ENCODE measurements at regions not wholly inside any gene's neighbourhood (a gene's known extent, or its start where the extent isn't known, plus 50 kb on each side); places are given as distances from the start of the nearest gene placed in this dataset.

DNA sequence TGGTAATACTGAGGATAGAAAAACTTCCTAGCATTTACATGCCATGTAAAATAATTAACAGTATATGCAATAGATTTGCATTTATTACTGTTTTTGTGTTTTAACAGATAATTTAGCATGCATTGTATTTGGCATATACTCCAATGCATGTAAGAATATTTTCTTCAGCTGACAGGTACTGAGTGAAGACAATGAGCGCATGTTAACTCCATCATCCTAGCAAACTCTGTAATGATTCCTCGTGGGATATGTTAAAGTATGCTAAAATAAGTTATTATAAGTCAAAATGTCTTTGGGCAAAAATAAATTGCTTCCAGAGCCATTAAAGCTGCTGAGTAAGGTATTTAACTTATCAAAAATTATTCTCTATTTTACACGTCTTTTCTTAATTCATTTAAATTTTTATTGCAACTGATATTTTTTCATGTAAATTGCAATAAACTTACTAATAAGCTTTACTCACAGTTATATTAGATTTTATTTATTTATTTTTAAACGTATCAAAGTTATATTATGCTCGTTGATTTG is 616.4 kb upstream of the NDST4 start:
- no peak for DNase-seq

DNA sequence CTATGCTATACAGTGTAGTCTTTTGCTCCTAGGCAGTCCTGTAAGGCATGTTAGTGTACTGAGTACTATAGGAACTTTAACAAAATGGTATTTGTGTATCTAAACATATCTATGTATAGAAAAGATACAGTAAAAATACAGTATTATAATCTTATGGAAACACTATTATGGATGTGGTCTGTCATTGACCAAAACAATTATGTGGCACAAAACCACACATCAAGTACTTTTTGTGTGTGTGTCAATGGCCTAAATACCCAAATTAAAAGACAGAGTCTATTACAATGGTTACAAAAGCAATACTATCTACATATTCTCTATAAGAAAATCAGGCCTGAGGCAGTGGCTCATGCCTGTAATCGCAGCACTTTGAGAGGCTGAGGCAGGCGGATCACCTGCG is 610.2 kb upstream of the NDST4 start:
- DNase-seq: no peak

DNA sequence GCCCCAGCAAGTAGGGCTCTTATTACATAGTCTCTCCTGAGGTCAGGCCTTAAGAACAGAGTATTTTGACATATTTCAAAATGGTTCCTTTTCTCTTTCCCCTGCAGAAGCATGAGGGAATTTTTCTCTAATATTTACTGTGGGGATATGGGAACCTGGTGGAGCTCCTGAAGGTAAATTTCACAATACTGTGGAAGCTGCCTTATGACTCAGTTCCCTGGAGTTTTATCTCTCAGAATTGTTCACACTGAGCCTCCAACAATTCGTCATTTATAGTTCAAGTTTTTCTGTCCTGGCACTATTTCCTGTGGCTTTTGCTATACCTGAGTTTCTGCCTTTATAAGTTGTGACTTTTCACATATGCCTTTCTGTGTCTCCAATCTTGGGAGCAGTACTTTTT is 607.2 kb upstream of the NDST4 start:
- DNase-seq: no peak

DNA sequence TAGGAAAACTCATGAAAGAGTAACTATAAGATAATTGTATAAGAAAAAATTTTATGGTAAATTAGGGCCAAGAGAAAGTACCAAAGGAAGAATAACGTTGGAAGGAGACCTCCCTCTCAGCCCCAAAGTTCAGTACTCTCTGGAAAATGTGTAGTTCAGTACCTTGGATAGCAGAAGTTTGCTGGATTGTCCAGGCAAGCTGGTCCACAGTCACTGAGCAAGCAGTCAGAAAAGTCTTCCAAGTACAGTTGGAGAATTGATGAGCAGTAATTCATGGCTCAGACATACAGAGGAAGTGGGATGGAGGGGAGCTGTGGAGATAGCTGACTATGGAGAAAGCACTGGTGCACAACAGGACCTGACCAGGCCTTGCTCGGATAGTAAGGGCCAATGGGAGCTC is 598.2 kb upstream of the NDST4 start:
- no peak for DNase-seq

DNA sequence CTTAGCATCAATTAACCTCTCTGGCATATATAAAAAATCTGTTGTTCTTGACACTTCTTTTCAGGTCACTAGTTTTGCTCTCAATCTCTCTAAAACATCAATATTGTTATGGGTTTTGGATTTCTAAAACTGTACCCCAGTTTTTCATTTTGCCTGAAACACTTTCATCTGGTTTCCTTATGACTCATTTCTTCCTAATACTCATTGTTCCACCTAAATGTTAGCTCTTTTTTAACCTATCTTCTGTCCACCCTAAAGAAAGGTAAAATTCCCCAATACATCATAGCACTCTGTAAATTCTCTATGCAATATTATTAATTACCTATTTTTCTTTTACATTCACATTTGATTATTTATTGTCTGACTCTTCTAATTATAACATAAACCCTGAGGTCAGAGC is 575.5 kb upstream of the NDST4 start:
- DNase-seq: no peak

DNA sequence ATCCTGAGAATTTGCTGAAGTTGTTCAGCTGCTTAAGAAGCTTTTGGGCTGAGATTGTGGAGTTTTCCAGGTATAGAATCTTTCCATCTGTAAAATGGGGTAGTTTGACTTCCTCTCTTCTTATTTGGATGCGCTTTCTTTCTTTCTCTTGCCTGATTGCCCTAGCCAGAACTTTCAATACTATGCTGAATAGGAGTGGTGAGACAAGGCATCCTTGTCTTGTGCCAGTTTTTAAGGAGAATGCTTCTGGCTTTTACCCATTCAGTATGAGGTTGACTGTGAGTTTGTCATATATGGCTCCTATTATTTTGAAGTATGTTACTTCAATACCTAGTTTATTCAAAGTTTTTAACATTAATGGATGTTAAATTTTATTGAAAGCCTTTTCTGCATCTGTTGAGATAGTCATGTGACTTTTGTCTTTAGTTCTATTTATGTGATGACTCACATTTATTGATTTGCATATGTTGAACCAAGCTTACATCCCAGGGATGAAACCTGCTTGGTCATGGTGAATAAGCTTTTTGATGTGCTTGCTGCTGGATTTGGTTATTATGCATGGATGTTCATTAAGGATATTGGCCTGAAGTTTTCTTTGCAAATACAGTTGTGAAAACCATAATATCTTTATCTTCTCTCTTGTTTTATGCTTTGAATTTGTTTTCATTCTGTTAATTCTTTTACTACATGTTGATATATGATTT is 573.8 kb upstream of the NDST4 start:
- peak; percentile 37 for DNase-seq

DNA sequence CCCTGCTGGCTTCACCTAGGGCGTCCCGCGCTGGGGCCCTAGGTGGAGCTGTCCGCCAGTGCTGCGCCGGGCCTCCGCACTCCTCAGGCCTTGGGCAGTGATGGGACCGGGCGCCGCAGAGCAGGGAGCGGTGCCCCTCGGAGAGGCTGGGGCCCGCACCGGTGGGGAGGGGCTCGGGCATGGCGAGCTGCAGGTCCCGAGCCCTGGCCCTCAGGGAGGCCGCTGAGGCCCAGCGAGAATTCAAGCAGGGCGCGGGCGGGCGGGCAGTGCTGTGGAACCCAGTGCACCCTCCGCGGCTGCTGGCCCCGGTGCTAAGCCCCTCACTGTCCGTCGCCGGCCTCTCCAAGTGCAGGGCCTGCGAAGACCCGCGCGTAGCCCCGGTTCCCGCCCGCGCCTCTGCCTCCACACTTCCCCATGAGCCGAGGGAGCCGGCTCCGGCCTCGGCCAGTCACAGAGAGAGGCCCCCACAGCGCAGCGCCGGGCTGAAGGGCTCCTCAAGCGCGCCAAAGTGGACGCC is 565.1 kb upstream of the NDST4 start:
- no peak for DNase-seq

DNA sequence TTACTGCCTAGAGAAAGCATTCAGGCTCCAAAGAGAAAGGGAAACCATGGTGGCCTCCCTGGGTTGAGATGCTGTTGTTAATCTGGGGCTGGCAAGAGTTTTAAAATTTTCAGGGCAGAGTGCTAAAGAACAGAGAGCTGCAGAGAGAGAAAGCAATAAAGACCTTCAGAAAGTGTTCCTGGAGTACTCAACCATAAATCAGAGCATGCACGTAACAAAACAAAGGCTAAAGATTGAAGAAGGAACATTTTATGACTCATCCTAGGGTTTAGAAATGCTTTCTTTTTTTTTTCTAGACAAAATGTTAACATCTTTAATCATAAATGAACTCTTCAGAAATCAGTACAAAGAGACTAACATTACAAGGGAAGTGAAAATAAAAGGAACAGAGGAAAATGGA is 562.3 kb upstream of the NDST4 start:
- DNase-seq: no peak

DNA sequence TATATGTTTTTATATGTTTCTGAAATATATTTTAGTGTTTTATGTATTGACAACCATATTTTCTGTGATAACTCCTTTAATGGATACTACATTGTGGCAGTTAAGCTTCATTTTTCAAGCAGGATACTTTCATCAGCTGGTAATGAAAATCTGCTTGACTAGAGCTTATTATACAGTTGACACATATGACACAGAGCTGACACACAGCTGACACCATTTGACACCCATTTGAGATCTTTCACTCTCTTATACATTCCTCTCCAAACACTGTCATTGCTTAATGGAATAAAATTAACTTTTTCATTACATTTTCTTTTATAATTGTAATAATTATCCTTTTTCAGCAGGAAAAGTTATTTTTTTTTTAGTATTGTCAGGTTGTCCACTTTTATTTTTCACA is 561.1 kb upstream of the NDST4 start:
- no peak for DNase-seq

DNA sequence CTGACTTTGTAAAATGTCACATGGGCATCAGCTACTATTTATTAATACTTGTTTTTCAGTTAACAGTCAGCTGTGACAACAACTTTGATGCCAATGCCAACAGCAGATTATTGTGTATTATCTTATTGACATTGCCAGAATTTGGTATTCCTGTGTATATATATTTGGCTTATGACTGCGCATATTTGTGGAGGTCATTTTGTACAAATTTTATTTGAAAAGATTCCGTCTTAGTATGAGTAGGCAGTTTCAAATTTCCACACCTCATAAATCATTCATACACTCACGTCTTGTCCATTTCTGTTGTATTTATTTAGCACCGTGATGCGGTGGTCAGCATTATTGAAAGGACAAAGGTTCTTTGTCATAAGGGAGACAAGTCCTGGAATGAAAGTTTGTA is 558.2 kb upstream of the NDST4 start:
- DNase-seq: no peak

DNA sequence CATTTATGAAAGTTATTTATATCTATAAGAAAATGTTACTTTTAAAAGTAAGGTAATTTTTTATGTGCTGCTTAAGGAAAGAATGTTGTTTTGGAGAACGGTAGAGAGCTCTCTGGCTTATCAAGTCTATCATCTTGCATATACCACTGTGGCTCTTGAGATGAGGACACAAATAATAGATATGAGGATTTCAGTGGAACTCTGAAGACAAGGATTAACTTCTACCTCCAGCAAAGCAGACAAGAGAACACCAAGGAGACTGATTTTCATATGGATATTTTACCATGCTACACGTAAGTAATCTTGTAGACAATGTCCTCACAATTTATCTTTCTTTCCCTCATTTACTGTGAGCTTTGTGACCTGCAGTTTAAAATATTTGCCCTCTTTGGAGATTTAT is 557.5 kb upstream of the NDST4 start:
- no peak for DNase-seq

DNA sequence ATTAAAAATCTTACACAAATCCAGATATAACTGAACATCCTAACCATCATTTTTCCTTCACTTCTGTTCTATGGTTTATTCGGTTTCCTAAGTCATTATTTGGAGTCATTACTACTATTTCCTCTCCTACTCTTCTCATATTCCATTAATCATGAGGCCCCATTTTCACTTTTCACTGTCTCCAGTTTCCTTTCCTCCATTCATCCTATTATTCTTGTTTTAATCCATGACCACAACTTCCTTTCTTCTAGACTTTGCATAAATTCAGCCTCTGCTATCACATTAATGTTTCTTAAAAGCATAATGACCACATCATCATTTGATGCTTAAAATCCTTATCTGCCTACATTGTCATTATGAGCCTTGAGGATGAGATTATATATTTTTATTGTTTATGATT is 555.0 kb upstream of the NDST4 start:
- DNase-seq: no peak

DNA sequence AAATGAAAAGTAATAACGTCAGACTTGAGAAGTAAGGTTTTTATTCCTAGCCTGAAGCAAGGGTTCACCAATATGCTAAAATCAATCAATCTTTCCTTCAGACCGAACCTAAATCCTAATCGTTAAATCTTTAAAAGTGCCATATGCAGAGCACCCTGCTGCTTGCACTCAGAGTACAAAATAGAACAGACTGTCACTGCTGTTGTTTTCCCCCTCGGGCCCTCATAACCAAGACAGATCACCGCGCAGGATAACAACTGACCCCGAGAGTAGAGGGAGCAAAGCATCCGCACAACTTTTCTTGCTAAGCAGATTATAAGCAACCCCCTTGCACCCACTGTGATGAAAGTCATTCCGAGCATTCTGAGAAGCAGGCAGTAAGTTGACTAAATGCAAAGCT is 550.9 kb upstream of the NDST4 start:
- no peak for DNase-seq

DNA sequence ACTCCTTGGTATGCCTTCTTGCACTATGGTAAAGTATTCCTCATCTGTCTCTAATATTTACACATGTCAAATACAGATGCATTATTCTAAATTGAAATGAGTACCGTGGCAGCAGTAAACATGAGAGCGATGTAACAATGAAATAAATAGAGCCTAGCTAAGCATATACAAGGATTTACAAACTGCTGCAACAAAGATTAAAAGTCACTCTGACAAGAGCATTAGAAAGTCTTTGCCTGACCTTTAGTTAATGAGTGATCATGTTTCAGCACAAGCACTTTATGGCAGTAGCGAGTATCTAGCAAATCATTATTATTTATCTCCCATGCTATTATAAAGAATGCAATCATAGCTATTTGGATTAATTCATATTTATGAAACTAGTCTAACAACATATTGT is 547.0 kb upstream of the NDST4 start:
- DNase-seq: peak; percentile 8

DNA sequence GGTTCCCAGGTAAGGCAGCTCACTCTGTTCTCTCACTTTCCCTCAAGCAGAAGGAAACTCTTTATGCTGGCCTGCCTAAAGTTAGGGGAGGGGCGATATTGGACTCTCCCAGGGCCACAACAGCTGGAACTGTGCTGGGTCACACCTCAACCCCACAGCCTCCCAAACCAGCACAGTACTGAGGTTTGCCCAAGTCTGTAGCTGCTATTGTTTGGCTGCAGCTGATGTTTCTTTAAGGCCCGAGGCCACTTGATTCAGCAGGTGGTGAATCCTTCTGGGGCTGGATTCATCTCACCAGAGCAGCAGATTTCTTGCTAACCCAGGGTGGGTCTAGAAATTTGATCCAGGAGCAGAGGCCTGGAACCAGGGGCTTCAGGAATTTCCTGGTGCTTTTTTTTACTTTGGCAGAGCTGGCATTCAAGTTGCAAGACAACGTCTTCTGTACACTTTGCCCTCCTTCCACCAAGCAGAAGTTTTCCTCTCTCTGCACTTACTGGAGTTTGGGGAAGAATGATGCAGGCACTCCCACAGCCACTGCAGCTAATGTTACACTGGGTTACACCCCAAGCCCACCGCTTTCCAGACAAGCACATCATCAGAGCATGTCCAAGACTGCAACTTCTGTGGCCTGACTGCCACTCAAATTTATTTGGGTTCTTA is 544.7 kb upstream of the NDST4 start:
- DNase-seq: no peak

DNA sequence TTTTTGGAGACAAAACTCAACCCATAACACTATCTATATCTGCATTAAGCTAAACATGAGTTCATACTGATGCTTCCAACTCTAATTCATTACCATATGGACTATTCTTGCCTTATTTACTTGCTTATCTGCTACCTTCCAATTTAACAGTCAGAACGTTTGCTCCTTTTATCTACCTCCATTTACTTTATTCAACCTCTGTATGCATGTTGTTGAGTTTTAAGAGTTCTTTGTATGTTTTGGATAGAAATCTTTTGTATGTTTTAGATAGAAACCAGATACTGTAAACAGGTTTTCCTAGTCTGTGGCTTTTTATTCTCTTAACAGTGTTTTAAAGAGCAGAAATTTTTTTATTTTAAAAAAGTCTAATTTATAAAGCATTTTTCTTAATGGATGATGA is 542.2 kb upstream of the NDST4 start:
- no peak for DNase-seq

DNA sequence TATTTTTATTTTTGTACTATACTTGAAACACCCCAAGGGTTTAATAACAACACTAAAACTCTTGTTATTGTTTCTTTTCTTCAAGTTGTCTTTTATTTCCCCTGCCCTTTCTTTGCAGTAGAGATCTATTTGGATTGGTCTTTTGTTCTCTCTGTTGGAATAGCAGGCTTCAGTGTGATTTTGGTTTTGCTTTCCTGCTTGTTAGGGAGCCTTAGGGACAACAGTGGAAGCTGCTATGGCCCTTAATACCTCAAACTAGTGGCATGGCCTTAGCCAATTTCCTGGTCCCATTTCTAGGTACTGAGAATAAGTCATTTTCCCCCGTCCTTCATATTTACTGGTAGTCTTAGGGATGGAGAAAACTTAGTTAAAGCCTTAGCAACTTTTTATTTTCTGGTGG is 535.4 kb upstream of the NDST4 start:
- DNase-seq: no peak

DNA sequence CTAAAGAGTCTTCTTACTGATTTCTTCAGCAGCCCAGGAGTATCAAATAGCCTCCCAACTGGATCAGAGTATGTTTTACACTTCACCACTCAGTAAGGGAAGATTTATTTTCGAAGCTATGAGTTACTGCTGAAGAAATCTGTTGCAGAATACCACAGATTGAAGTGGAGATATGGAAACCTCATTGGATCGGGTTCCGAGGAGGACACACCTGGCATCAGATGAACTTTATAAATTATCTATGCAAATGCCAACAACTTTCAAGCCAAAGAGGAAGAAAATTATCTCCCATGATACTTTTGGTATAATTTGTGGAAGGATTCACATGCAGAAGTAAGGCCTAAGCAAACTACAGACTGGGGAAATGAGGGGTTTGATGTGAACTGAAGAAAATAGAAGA is 515.9 kb upstream of the NDST4 start:
- DNase-seq: no peak

DNA sequence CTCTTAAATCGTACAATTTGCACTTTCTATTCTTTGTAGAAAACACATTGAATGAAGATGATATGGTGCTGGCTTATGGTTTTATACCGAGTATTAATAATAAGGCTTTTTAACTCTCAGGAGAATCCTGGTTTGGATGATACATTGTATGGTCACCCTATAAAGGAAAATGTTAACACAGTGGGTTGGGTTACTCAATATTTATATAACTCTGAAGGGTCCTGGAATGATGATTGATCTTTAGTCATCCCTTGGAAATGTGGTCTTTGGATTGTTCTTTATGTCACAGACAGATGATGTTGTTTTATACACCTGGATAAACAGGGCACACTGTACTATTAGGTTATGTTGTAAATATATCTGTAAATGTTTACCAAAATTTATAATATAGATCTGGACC is 496.2 kb upstream of the NDST4 start:
- DNase-seq: no peak

DNA sequence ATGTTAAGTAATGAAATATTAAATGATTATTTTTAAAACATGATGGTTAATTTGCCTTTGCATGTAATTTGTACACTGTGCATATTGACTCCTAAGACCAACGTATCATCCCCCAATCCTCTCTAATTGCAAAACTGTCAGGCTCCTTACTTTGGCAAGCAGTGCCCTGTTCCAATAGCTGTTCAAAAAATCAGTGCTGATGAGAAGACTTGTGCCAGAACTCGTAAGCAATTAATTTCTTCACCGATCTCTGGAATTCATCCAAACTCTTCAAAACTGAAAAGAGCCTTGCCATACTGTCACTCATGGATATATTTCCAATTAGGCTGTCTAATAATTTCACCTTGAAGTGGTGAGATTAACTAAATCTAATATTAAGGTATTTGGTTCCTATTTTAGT is 493.9 kb upstream of the NDST4 start:
- DNase-seq: no peak

DNA sequence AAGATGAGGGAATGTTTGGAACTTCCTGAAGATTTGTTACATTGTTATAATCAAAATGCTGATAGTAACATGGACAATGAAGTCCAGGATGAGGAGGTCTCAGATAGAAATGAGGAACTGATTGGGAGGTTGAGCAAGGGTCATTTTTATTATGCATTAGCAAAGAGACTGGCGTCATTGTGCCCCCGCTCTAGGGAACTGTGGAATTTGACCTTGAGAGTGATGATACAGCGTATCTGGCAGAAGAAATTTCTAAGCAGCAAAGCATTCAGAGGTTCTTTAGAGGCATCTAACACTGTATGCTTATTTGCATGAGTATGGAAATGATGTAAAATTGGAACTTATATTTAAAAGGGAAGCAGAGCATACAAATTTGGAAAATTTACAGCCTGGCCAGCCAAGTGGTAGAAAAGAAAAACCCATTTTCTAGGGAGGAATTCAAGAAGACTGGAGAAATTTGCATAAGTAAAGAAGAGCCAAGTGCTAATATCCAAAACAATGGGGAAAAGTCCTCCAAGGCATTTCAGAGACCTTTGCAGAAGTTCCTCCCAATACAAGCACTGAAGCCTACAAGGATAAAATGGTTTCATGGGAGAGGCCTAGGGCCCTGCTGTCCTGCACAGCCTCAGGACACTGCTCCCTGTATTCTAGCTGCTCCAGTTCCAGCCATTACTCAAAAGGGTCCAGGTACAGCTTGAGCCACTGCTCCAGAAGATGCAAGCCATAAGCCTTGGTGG is 483.0 kb upstream of the NDST4 start:
- DNase-seq: peak; percentile 14

DNA sequence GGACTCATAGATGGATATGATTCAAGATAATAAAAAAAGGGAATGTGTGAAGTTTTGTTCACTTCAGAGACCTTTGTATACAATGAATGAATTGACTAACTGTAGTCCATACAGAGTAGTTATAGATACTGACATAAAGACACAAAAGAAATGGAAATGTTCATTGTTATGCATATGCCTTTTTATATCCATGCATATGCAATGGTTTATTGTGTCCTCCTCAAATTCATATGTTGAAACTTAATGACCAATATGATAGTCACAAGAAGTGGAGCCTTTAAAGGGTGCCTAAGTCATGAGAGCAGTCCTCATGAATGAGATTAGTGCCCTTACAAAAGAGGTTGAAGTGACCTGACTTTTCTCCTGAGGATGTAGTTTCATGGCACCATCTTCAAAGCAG is 467.5 kb upstream of the NDST4 start:
- DNase-seq: no peak

DNA sequence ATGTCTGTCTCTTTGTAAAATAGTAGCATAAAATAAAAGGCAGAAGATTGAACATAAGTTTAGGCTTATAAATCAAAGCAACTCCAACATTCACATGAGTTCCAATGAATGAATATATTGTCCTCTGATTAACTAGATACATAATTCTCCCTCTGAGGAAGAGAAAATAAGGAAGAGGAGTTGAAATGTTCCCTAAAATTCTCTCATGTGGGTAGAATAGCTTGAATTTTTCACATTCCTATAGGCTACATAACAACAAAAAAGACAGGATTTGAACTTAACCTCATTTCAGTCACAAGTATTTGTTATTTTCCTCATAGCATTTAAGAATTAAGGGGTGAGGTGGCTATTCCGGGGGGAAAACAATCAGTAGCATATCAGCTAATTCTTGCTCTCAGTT is 462.4 kb upstream of the NDST4 start:
- no peak for DNase-seq

DNA sequence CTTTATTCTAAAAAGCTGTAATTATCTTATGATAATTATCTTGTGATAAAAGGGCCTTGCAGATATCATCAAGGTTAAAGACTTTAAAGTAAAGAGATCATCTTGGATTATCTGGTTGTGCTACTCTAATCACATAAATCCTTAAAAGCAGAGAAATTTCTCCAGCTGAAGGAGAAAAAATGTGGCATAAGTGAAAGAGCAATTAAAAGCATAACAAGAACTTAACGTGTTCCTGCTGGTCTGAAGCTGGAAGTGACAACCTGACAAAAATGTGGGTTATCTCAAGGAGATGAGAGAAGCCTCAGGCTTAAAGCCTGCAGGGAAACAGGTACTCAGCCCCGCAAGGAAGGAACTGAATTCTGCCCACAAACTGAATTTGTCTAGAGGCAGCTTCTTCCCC is 449.1 kb upstream of the NDST4 start:
- no peak for DNase-seq

Data from NCI-H526 treated with DMSO at 0.1 percent for 48 hours (cell line).